Breast epithelium (tissue), 3 donors: ENCODE measurements at regions not wholly inside any gene's neighbourhood (a gene's known extent, or its start where the extent isn't known, plus 50 kb on each side); places are given as distances from the start of the nearest gene placed in this dataset.

Experiments
- POLR2AphosphoS5 ChIP-seq, 3 donors: sonication (generic); formaldehyde crosslinking; IDR thresholded peaks; one replicate each; pipeline ENCODE4 v1.6.1; 2017; ENCODE audit warnings: antibody characterized with exemption in 3 of 3
- TF ChIP-seq, protein P1 (sequence below), 3 donors: fragments of 450-650 bp; IDR thresholded peaks; one replicate each; pipeline ENCODE4 v1.5.1; 2016 to 2017; ENCODE audit warnings: antibody characterized with exemption in 3 of 3, mild to moderate bottlenecking in 3 of 3, moderate library complexity in 3 of 3

- TF ChIP-seq, protein P1, sequence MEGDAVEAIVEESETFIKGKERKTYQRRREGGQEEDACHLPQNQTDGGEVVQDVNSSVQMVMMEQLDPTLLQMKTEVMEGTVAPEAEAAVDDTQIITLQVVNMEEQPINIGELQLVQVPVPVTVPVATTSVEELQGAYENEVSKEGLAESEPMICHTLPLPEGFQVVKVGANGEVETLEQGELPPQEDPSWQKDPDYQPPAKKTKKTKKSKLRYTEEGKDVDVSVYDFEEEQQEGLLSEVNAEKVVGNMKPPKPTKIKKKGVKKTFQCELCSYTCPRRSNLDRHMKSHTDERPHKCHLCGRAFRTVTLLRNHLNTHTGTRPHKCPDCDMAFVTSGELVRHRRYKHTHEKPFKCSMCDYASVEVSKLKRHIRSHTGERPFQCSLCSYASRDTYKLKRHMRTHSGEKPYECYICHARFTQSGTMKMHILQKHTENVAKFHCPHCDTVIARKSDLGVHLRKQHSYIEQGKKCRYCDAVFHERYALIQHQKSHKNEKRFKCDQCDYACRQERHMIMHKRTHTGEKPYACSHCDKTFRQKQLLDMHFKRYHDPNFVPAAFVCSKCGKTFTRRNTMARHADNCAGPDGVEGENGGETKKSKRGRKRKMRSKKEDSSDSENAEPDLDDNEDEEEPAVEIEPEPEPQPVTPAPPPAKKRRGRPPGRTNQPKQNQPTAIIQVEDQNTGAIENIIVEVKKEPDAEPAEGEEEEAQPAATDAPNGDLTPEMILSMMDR (IDR thresholded peaks at IDR 0.05) = no peak
- no peak for TF ChIP-seq POLR2AphosphoS5 (IDR thresholded peaks at IDR 0.05)
These were observed 1138.8 kb upstream of the NXPH2 start for GRCh38 chr2:139918982-139919381.
